B cell (primary cell): ENCODE measurements at regions not wholly inside any gene's neighbourhood (a gene's known extent, or its start where the extent isn't known, plus 50 kb on each side); places are given as distances from the start of the nearest gene placed in this dataset.

ENCODE experiments used
- ATAC-seq: fragments of 200-7000 bp; cut with Tn5 transposase; one replicate; pipeline ENCODE4 v1.10.0; 2021; ENCODE audit warnings: low read depth, mild to moderate bottlenecking, moderate number of reproducible peaks, moderate library complexity
- CTCF ChIA-PET: fragments of 350-600 bp; sonication (Branson Sonifier 250); formaldehyde crosslinking; loops from one replicate; lab custom pipeline; 2021; ENCODE audit warnings: antibody characterized with exemption, inconsistent platforms; lab: Charles Lee
- POLR2A ChIA-PET: fragments of 350-600 bp; sonication (Branson Sonifier 250); formaldehyde crosslinking; loops from one replicate; lab custom pipeline; 2021; ENCODE audit warnings: antibody characterized with exemption; lab: Charles Lee
- DNase-seq: peaks from one replicate; pipeline ENCODE4 v3.0.0; 2013
- H2AFZ ChIP-seq: 2 replicates; pipeline ENCODE4 v1.6.1; 2012; ENCODE audit warnings: mild to moderate bottlenecking, low read depth, low read length; ENCODE audit not compliant: insufficient read depth, poor library complexity, severe bottlenecking
- H3K27ac ChIP-seq, 2 donors: 1 replicate in 1 of 2; 2 replicates in 1 of 2; pipeline ENCODE4 v1.5.1; 2012 to 2013; ENCODE audit warnings: low read length in 2 of 2, mild to moderate bottlenecking in 2 of 2, moderate library complexity in 1 of 2
- H3K27me3 ChIP-seq, 4 experiments: fragments of 200-600 bp in 1 of 4; sonication (generic) in 1 of 4; replicated peaks in 1 of 4; 1 replicate in 2 of 4; 2 replicates in 2 of 4; pipeline versions ENCODE4 v1.6.1 to v1.7.0; 2013 to 2016; ENCODE audit warnings: low read length in 3 of 4, mild to moderate bottlenecking in 2 of 4, mixed read lengths in 1 of 4, moderate library complexity in 1 of 4; ENCODE audit not compliant: insufficient read depth in 4 of 4, control insufficient read depth in 3 of 4; ENCODE audit errors: control extremely low read depth in 1 of 4
- H3K36me3 ChIP-seq, 2 experiments: replicated peaks in 1 of 2; 1 replicate in 1 of 2; 2 replicates in 1 of 2; pipeline versions ENCODE4 v1.6.1 to v1.7.1; 2013; ENCODE audit warnings: low read length in 1 of 2; ENCODE audit not compliant: insufficient read depth in 2 of 2, control insufficient read depth in 1 of 2; ENCODE audit errors: control extremely low read depth in 1 of 2, extremely low read depth in 1 of 2
- H3K4me1 ChIP-seq, 2 donors: fragments of 200-600 bp in 1 of 2; sonication (generic) in 1 of 2; 1 replicate in 1 of 2; 2 replicates in 1 of 2; pipeline versions ENCODE4 v1.5.1 to v1.6.1; 2013 to 2017; ENCODE audit warnings: low read length in 2 of 2; ENCODE audit not compliant: control insufficient read depth in 2 of 2, insufficient read depth in 2 of 2
- H3K4me2 ChIP-seq: replicated peaks from 2 replicates; pipeline ENCODE3; 2012; ENCODE audit warnings: mild to moderate bottlenecking, low read depth, low read length; ENCODE audit not compliant: poor library complexity, severe bottlenecking
- H3K4me3 ChIP-seq, 5 experiments: fragments of 200-600 bp in 1 of 5; sonication (generic) in 1 of 5; 1 replicate in 3 of 5; 2 replicates in 2 of 5; pipeline versions ENCODE4 v1.5.1 to v1.7.0; 2011 to 2016; ENCODE audit warnings: low read length in 4 of 5, mild to moderate bottlenecking in 4 of 5, low read depth in 2 of 5, control low read depth in 1 of 5, moderate library complexity in 1 of 5; ENCODE audit not compliant: insufficient read depth in 1 of 5; ENCODE audit errors: control extremely low read depth in 1 of 5, extremely low read depth in 1 of 5
- H3K79me2 ChIP-seq: fragments of 200-600 bp; sonication (generic); one replicate; pipeline ENCODE4 v1.6.0; 2016; ENCODE audit warnings: low read length; ENCODE audit not compliant: control insufficient read depth, insufficient read depth
- H3K9ac ChIP-seq: fragments of 200-600 bp; sonication (generic); 2 replicates; pipeline ENCODE4 v1.6.1; 2017; ENCODE audit warnings: mild to moderate bottlenecking, low read length, moderate library complexity
- H3K9me3 ChIP-seq, 3 donors: one replicate each; pipeline versions ENCODE4 v1.6.1 to v1.7.1; 2013; ENCODE audit warnings: low read length in 2 of 3; ENCODE audit not compliant: control insufficient read depth in 2 of 3, insufficient read depth in 1 of 3; ENCODE audit errors: control extremely low read depth in 1 of 3
- H4K20me1 ChIP-seq: 2 replicates; pipeline ENCODE4 v1.6.0; 2012; ENCODE audit warnings: mild to moderate bottlenecking, low read length; ENCODE audit not compliant: insufficient read depth, control insufficient read depth, poor library complexity, severe bottlenecking
- H3K27ac Mint-ChIP-seq: one replicate; pipeline ENCODE4 v1.8.0; 2021; ENCODE audit warnings: mixed read lengths
- H3K27me3 Mint-ChIP-seq: one replicate; pipeline ENCODE4 v1.8.0; 2021; ENCODE audit warnings: mixed read lengths
- H3K4me1 Mint-ChIP-seq: one replicate; pipeline ENCODE4 v1.8.0; 2021; ENCODE audit warnings: mixed read lengths
- H3K4me3 Mint-ChIP-seq: one replicate; pipeline ENCODE4 v1.8.0; 2021; ENCODE audit warnings: mixed read lengths
- H3K9me3 Mint-ChIP-seq: one replicate; pipeline ENCODE4 v1.8.0; 2022; ENCODE audit warnings: mixed read lengths; ENCODE audit not compliant: insufficient read depth
- CTCF ChIP-seq: fragments of 200-600 bp; IDR thresholded peaks from one replicate; pipeline ENCODE4 v1.8.0; 2022; ENCODE audit warnings: antibody characterized with exemption, mild to moderate bottlenecking
- EZH2 ChIP-seq: IDR thresholded peaks from 2 replicates; pipeline ENCODE4 v1.6.1; 2012; ENCODE audit warnings: borderline replicate concordance, low read depth, mild to moderate bottlenecking, moderate library complexity, low read length; ENCODE audit not compliant: insufficient read depth, poor library complexity, severe bottlenecking
- WGBS: methylation state at CpG from one replicate; pipeline ENCODE4 v1.1.5; 2013; ENCODE audit warnings: missing lambda C conversion rate; ENCODE audit not compliant: insufficient coverage; 5-methylcytosine and 5-hydroxymethylcytosine counted together
- intact Hi-C: fragments of 100-400 bp; cut with micrococcal nuclease; formaldehyde crosslinking; loops from one replicate; pipeline ENCODE4 v1.10.0; 2022

DNA sequence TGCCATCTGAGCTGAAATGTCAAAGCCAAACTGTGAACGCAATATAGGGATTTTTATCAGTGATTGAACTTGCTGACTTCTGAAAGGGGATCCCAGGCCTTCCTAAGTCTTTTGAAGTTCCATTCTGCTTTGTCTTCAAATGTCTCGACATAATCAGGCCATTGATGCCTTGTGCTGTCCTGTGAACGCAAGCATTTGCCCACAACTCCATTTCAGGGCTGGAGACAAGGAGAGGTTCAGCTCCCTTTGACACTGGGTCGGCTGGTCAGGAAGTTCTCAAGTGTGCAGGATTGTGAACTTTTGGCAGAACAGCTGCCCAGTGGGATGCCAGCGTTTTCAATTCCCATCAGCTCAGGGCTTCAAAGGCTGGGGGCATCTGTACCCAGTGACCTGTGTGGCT is 345.3 kb downstream of the NUAK1 start:
- 78% methylated on average over 4 of the region's 5 CpGs for WGBS
- POLR2A ChIA-PET = no interaction called here
- CTCF ChIA-PET = no interaction called here

GRCh38 chr12:105798256-105798845 is 340.4 kb downstream of the NUAK1 start:
- H3K9me3 Mint-ChIP-seq = peaks cover 2% of the 10 kb centered on the region
- no peak overlapping the region for H3K27ac Mint-ChIP-seq
- no peak overlapping the region for H2AFZ ChIP-seq
- no peaks in the 10 kb centered on the region for H3K36me3 ChIP-seq
- ATAC-seq = no peak
- TF ChIP-seq EZH2 (no peak), CTCF (no peak)
- ChIA-PET CTCF (no interaction called here), POLR2A (no interaction called here)
- H3K4me3 ChIP-seq = no peak overlapping the region
- 100% methylated on average over 1 of the region's 2 CpGs for WGBS
- no peaks in the 10 kb centered on the region for H3K27me3 ChIP-seq
- H3K27me3 Mint-ChIP-seq = no peaks in the 10 kb centered on the region
- no peaks in the 10 kb centered on the region for H4K20me1 ChIP-seq
- DNase-seq = no peak
- intact Hi-C loops = no loop called here
- H3K4me2 ChIP-seq = no peak overlapping the region
- H3K4me1 Mint-ChIP-seq = no peaks in the 10 kb centered on the region
- H3K9ac ChIP-seq = no peak overlapping the region
- no peaks in the 10 kb centered on the region for H3K9me3 ChIP-seq
- H3K79me2 ChIP-seq = no peaks in the 10 kb centered on the region
- no peak overlapping the region for H3K4me3 Mint-ChIP-seq
- no peaks in the 10 kb centered on the region for H3K4me1 ChIP-seq
- H3K27ac ChIP-seq = no peak overlapping the region

More for the DNA sequence above, 345.3 kb downstream of the NUAK1 start:
- no peaks in the 10 kb centered on the region for H3K79me2 ChIP-seq
- Mint-ChIP-seq H3K27me3 (peaks cover 5% of the 10 kb centered on the region), H3K27ac (no peak overlapping the region), H3K4me3 (no peak overlapping the region), H3K9me3 (peaks cover 3% of the 10 kb centered on the region), H3K4me1 (no peaks in the 10 kb centered on the region)
- no peak overlapping the region for H3K4me2 ChIP-seq
- H2AFZ ChIP-seq = no peak overlapping the region
- no peak overlapping the region for H3K4me3 ChIP-seq
- no peak for ATAC-seq
- TF ChIP-seq CTCF = no peak
- intact Hi-C loops = no loop called here
- H3K9me3 ChIP-seq = no peaks in the 10 kb centered on the region
- no peaks in the 10 kb centered on the region for H3K27me3 ChIP-seq
- no peaks in the 10 kb centered on the region for H3K36me3 ChIP-seq
- H3K27ac ChIP-seq = no peak overlapping the region
- H3K9ac ChIP-seq = no peak overlapping the region
- H4K20me1 ChIP-seq = no peaks in the 10 kb centered on the region
- no peaks in the 10 kb centered on the region for H3K4me1 ChIP-seq
- no peak for DNase-seq
